DND-41 (cell line): ENCODE measurements at regions not wholly inside any gene's neighbourhood (a gene's known extent, or its start where the extent isn't known, plus 50 kb on each side); places are given as distances from the start of the nearest gene placed in this dataset.

Source experiments
- ATAC-seq: fragments of 200-7000 bp; cut with Tn5 transposase; 3 replicates; pipeline ENCODE4 v1.9.1; 2021; ENCODE audit warnings: low read depth; ENCODE audit not compliant: insufficient read depth
- DNase-seq: peaks from one replicate; pipeline ENCODE4 v3.0.0-alpha.2; 2020
- H2AFZ ChIP-seq: 2 replicates; pipeline ENCODE4 v1.6.0; 2012; ENCODE audit warnings: low read depth, low read length
- H3K27ac ChIP-seq: 2 replicates; pipeline ENCODE4 v1.5.1; 2012; ENCODE audit warnings: low read length, inconsistent platforms
- H3K27me3 ChIP-seq: fragments of 200-600 bp; sonication (generic); 2 replicates; pipeline ENCODE4 v1.6.0; 2012; ENCODE audit warnings: low read length, mild to moderate bottlenecking, inconsistent platforms; ENCODE audit not compliant: insufficient read depth, poor library complexity
- H3K36me3 ChIP-seq: 2 replicates; pipeline ENCODE4 v1.5.1; 2012; ENCODE audit warnings: low read length, inconsistent platforms; ENCODE audit not compliant: insufficient read depth
- H3K4me1 ChIP-seq: 2 replicates; pipeline ENCODE4 v1.5.1; 2012; ENCODE audit warnings: mild to moderate bottlenecking, low read length; ENCODE audit not compliant: insufficient read depth
- H3K4me2 ChIP-seq: 2 replicates; pipeline ENCODE4 v1.6.0; 2012; ENCODE audit warnings: mild to moderate bottlenecking, moderate library complexity, low read length, inconsistent platforms; ENCODE audit not compliant: insufficient read depth
- H3K4me3 ChIP-seq, 2 experiments: fragments of 200-600 bp in 1 of 2; shearing (Covaris generic) in 1 of 2; 2 replicates each; pipeline ENCODE4 v1.5.1; 2012 to 2016; ENCODE audit warnings: inconsistent platforms in 2 of 2, low read length in 2 of 2, mild to moderate bottlenecking in 2 of 2, low read depth in 1 of 2, moderate library complexity in 1 of 2
- H3K79me2 ChIP-seq: 2 replicates; pipeline ENCODE4 v1.6.0; 2012; ENCODE audit warnings: low read length, inconsistent platforms; ENCODE audit not compliant: insufficient read depth
- H3K9ac ChIP-seq: 2 replicates; pipeline ENCODE4 v1.6.0; 2012; ENCODE audit warnings: low read depth, mild to moderate bottlenecking, inconsistent platforms, low read length, moderate library complexity
- H3K9me3 ChIP-seq: 2 replicates; pipeline ENCODE4 v1.5.1; 2012; ENCODE audit warnings: low read length, moderate library complexity, mild to moderate bottlenecking, inconsistent platforms; ENCODE audit not compliant: insufficient read depth, severe bottlenecking
- H4K20me1 ChIP-seq: 2 replicates; pipeline ENCODE4 v1.6.0; 2012; ENCODE audit warnings: low read length; ENCODE audit not compliant: insufficient read depth
- EZH2 ChIP-seq: IDR thresholded peaks from 3 replicates; pipeline ENCODE4 v1.6.1; 2012; ENCODE audit warnings: borderline replicate concordance, low read depth, mild to moderate bottlenecking, moderate library complexity, low read length, inconsistent platforms; ENCODE audit not compliant: severe bottlenecking
- TF ChIP-seq, protein P1 (sequence below): IDR thresholded peaks from 2 replicates; pipeline ENCODE4 v1.5.1; 2012; ENCODE audit warnings: borderline replicate concordance, low read length, moderate library complexity, mild to moderate bottlenecking; ENCODE audit not compliant: poor library complexity, severe bottlenecking; ENCODE audit errors: extremely low read depth

DNA sequence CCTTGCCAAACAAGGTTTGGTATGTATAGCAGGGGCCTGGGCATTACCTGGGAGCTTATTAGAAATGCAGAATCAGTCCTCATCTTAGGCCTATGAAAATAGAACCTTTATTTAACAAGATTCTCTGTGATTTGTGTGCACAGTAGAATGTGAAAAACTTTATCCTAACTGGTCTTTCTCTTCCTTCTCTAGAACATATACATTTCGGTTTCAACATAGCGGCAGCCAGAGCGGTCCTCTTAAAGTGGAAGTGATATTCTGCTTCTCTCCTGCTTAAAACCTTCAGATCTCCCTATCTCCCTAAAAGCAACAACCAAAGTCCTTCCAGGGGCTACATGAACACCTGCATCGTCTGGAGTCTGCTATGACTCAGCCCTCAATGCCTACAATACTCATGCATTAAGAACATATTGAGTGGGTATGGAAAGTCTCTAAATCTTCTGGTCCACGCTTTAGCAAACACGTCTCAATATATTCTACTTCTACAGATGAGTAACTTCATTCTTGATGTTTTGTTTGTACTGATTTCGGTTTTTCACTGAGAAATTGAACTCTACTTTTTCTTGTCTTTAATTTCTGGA lies 84.5 kb downstream of the SPRY2 start:
- no peaks in the 10 kb centered on the region for H3K9me3 ChIP-seq
- no peak overlapping the region for H3K9ac ChIP-seq
- H4K20me1 ChIP-seq: no peaks in the 10 kb centered on the region
- no peaks in the 10 kb centered on the region for H3K79me2 ChIP-seq
- H3K4me1 ChIP-seq: no peaks in the 10 kb centered on the region
- no peaks in the 10 kb centered on the region for H3K36me3 ChIP-seq
- no peak for TF ChIP-seq EZH2
- TF ChIP-seq, protein P1, sequence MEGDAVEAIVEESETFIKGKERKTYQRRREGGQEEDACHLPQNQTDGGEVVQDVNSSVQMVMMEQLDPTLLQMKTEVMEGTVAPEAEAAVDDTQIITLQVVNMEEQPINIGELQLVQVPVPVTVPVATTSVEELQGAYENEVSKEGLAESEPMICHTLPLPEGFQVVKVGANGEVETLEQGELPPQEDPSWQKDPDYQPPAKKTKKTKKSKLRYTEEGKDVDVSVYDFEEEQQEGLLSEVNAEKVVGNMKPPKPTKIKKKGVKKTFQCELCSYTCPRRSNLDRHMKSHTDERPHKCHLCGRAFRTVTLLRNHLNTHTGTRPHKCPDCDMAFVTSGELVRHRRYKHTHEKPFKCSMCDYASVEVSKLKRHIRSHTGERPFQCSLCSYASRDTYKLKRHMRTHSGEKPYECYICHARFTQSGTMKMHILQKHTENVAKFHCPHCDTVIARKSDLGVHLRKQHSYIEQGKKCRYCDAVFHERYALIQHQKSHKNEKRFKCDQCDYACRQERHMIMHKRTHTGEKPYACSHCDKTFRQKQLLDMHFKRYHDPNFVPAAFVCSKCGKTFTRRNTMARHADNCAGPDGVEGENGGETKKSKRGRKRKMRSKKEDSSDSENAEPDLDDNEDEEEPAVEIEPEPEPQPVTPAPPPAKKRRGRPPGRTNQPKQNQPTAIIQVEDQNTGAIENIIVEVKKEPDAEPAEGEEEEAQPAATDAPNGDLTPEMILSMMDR: no peak
- no peak overlapping the region for H2AFZ ChIP-seq
- H3K27ac ChIP-seq: no peak overlapping the region
- no peak overlapping the region for H3K4me3 ChIP-seq
- no peak overlapping the region for H3K4me2 ChIP-seq
- DNase-seq (no peak), ATAC-seq (no peak)
- no peaks in the 10 kb centered on the region for H3K27me3 ChIP-seq

DNA sequence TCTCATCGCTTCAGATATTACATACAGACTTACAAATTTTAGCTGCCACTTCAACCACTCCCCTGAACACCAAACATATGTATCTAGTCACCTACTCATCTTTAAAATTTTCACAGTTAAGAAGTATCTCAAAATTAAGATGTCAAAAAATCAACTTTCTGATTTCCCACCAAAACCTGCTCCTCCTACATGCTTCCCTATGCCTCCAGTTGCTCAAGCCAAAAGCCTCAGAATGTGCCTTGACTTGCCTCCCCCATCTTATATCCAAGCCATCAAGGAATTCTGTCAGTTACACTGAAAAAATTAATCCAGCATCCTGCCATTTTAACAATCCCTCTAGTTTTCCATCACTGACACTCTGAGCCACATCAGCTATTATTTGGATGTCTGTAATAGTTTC lies 85.0 kb downstream of the SPRY2 start:
- Histone ChIP-seq H3K79me2 (no peaks in the 10 kb centered on the region), H3K4me2 (no peak overlapping the region), H2AFZ (no peak overlapping the region), H3K4me3 (no peak overlapping the region), H3K27ac (no peak overlapping the region), H3K4me1 (no peaks in the 10 kb centered on the region), H4K20me1 (no peaks in the 10 kb centered on the region), H3K27me3 (no peaks in the 10 kb centered on the region), H3K9ac (no peak overlapping the region), H3K9me3 (no peaks in the 10 kb centered on the region), H3K36me3 (no peaks in the 10 kb centered on the region)
- no peak for ATAC-seq
- DNase-seq: no peak
- TF ChIP-seq EZH2: no peak

DNA sequence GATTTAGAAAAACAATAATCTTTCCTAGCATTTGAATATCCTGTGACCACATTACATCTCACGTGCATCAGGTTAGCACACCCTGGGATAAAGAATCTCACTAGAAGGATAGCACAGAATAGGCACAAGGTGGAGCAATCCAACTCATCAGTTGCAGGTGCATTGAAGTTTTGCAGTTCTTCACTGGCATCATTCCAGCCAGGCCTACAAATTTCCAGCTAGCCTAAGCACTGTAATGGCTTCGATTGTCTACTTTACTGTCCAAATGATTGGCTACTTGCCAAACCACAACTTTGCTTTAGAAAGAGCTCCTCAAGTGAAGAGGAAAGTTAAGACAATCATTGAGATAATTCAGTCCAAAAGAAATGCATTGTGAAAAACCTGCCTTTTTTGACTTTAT lies 89.5 kb downstream of the SPRY2 start:
- DNase-seq (no peak), ATAC-seq (no peak)
- Histone ChIP-seq H3K27ac (no peak overlapping the region), H2AFZ (no peak overlapping the region), H3K9me3 (no peaks in the 10 kb centered on the region), H3K4me3 (no peak overlapping the region), H3K79me2 (no peaks in the 10 kb centered on the region), H4K20me1 (no peaks in the 10 kb centered on the region), H3K4me2 (no peak overlapping the region), H3K36me3 (no peaks in the 10 kb centered on the region), H3K9ac (no peak overlapping the region), H3K4me1 (no peaks in the 10 kb centered on the region), H3K27me3 (no peaks in the 10 kb centered on the region)
- TF ChIP-seq, protein P1: no peak
- TF ChIP-seq EZH2: no peak

DNA sequence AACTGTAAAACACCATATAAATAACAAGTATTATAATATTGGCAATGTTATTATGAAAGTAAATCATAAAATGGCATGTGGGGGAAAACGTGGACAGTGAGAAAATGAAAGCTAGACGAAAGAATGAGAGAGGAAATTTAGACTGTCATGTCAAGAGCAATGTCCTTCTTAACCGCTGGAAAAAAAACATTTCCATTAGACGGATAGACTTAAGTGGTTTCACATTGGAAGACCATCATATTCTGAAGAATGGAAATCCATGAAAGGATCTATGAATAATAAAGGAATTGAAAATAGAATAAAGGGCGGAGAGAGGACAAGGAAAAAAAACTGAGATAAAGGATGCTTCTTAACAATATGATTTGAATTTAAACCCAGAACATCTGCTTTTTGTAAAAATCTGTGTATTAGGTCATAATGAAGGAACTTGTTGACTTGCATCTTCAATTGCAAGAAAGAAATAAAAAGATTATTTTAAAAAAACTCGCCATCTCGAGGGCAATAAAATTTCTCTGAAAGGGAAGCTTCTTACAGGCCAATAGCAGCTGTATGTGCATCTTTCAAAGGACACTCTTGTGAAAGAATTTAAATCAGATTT lies 90.6 kb downstream of the SPRY2 start:
- no peaks in the 10 kb centered on the region for H3K27me3 ChIP-seq
- DNase-seq: no peak
- H2AFZ ChIP-seq: no peak overlapping the region
- no peak overlapping the region for H3K4me3 ChIP-seq
- H4K20me1 ChIP-seq: no peaks in the 10 kb centered on the region
- no peaks in the 10 kb centered on the region for H3K4me1 ChIP-seq
- no peak for TF ChIP-seq EZH2
- TF ChIP-seq, protein P1: no peak
- ATAC-seq: no peak
- H3K36me3 ChIP-seq: no peaks in the 10 kb centered on the region
- no peak overlapping the region for H3K27ac ChIP-seq
- no peaks in the 10 kb centered on the region for H3K79me2 ChIP-seq
- no peak overlapping the region for H3K4me2 ChIP-seq
- H3K9me3 ChIP-seq: no peaks in the 10 kb centered on the region
- H3K9ac ChIP-seq: no peak overlapping the region
